ENCODE measurements at regions not wholly inside any gene's neighbourhood (a gene's known extent, or its start where the extent isn't known, plus 50 kb on each side); places are given as distances from the start of the nearest gene placed in this dataset.

DNA sequence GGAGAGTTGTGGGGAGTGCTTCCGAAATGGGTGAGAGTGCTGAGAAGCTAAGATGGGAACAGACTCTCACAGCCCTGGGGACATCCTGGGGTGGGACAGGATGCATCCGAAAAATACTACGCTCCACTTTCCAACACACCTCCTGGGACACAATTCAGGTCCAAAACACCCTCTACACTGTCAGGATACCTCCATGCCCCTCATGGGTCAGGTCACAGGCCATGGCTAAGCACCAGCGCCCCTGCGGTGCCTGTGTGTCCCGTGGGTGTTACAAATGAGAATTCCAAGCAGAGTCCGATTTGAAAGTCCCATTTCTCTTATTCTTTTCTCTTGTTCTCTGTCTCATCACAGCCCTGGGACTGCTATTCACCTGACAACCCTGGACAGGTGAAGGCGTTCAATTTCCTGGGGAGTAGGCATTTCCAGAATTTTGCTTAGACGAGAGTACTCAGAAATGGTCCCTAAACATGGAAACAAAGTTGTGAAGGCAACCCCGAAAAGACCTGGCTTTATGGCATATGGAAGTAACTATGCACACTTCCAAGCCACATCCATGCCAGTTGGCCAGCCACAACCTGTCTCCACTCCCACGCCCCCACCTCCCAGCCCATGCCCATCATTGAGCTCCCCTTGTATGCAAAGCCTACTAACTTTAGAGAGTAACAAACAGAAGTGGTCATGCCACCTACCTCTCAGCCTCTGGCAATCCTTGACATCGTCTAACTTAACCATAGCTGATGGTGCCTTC, 87.9 kb upstream of the ZNF507 start:
- Histone ChIP-seq H3K27me3 (ENCODE audit: control insufficient read depth, insufficient read depth, low read length) (no peaks in the 10 kb centered on the region), H3K36me3 (ENCODE audit: insufficient read depth, low read length) (no peaks in the 10 kb centered on the region), H3K9me3 (replicated peaks; ENCODE audit: low read length) (no peaks in the 10 kb centered on the region), H3K4me2 (ENCODE audit: low read length) (no peak overlapping the region), H3K4me3 (ENCODE audit: low read length) (no peak overlapping the region), H3K4me1 (ENCODE audit: control insufficient read depth, insufficient read depth, low read length) (no peaks in the 10 kb centered on the region), H3K9ac (ENCODE audit: low read depth, low read length) (no peak overlapping the region)

- no peaks in the 10 kb centered on the region for H3K9me3 ChIP-seq (replicated peaks; ENCODE audit: low read length)
- no peak overlapping the region for H3K9ac ChIP-seq (ENCODE audit: low read depth, low read length)
- no peaks in the 10 kb centered on the region for H3K4me1 ChIP-seq (ENCODE audit: control insufficient read depth, insufficient read depth, low read length)
- H3K4me3 ChIP-seq (ENCODE audit: low read length), result no peak overlapping the region
- H3K4me2 ChIP-seq (ENCODE audit: low read length), result no peak overlapping the region
- H3K27me3 ChIP-seq (ENCODE audit: control insufficient read depth, insufficient read depth, low read length), result no peaks in the 10 kb centered on the region
- H3K36me3 ChIP-seq (ENCODE audit: insufficient read depth, low read length), result no peaks in the 10 kb centered on the region
Observed at GRCh38 chr19:32258167-32258566, 87.2 kb upstream of the ZNF507 start.

DNA sequence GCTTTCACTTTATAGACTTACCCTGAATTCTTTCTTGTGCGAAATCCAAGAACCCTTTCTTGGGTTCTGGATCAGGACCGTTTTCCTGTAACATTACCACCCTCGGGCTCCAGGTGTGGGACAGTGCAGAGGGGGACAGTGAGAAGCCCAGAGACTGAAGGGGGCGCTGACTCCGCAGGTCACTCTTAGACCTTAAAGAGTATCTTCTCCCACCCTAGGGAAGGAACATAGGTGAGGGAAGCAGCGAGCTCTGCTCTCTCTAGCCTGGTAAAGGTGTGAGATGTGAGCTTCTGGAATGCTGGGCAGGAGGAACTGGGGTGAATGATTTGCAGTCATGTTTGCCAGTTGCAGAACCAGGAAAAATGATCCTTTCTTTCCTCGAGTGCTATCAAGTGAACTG, 80.8 kb upstream of the ZNF507 start:
- Histone ChIP-seq H3K9me3 (replicated peaks; ENCODE audit: low read length) (no peaks in the 10 kb centered on the region), H3K4me2 (ENCODE audit: low read length) (no peak overlapping the region), H3K9ac (ENCODE audit: low read depth, low read length) (no peak overlapping the region), H3K27me3 (ENCODE audit: control insufficient read depth, insufficient read depth, low read length) (no peaks in the 10 kb centered on the region), H3K4me1 (ENCODE audit: control insufficient read depth, insufficient read depth, low read length) (no peaks in the 10 kb centered on the region), H3K36me3 (ENCODE audit: insufficient read depth, low read length) (no peaks in the 10 kb centered on the region), H3K4me3 (ENCODE audit: low read length) (no peak overlapping the region)

GRCh38 chr19:32265995-32266394, 79.4 kb upstream of the ZNF507 start:
- no peaks in the 10 kb centered on the region for H3K27me3 ChIP-seq (ENCODE audit: control insufficient read depth, insufficient read depth, low read length)
- H3K9ac ChIP-seq (ENCODE audit: low read depth, low read length), result no peak overlapping the region
- H3K4me2 ChIP-seq (ENCODE audit: low read length), result no peak overlapping the region
- H3K4me3 ChIP-seq (ENCODE audit: low read length), result no peak overlapping the region
- H3K9me3 ChIP-seq (replicated peaks; ENCODE audit: low read length), result no peaks in the 10 kb centered on the region
- H3K36me3 ChIP-seq (ENCODE audit: insufficient read depth, low read length), result no peaks in the 10 kb centered on the region
- H3K4me1 ChIP-seq (ENCODE audit: control insufficient read depth, insufficient read depth, low read length), result no peaks in the 10 kb centered on the region

DNA sequence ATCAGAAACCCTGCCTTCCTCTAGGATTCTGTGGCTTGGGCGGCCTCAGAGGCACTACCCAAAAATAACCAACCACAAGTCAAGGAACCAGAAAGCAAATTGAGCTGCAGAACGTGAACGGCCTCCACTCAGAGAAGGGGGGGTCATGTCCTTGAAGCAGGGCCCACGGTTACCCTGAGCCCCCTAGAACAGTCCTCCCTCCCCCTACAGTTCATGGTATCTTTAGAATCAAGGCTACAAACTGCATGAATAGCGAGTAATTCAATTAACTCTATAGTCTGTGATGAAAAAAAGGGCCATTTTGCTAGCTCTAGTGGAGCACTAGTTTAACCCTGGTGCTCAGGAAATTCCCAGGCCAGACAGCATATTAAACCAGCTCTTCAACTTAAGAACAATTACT, 79.0 kb upstream of the ZNF507 start:
- no peaks in the 10 kb centered on the region for H3K27me3 ChIP-seq (ENCODE audit: control insufficient read depth, insufficient read depth, low read length)
- no peaks in the 10 kb centered on the region for H3K36me3 ChIP-seq (ENCODE audit: insufficient read depth, low read length)
- no peak overlapping the region for H3K4me2 ChIP-seq (ENCODE audit: low read length)
- no peak overlapping the region for H3K9ac ChIP-seq (ENCODE audit: low read depth, low read length)
- H3K9me3 ChIP-seq (replicated peaks; ENCODE audit: low read length), result no peaks in the 10 kb centered on the region
- H3K4me3 ChIP-seq (ENCODE audit: low read length), result no peak overlapping the region
- H3K4me1 ChIP-seq (ENCODE audit: control insufficient read depth, insufficient read depth, low read length), result no peaks in the 10 kb centered on the region

DNA sequence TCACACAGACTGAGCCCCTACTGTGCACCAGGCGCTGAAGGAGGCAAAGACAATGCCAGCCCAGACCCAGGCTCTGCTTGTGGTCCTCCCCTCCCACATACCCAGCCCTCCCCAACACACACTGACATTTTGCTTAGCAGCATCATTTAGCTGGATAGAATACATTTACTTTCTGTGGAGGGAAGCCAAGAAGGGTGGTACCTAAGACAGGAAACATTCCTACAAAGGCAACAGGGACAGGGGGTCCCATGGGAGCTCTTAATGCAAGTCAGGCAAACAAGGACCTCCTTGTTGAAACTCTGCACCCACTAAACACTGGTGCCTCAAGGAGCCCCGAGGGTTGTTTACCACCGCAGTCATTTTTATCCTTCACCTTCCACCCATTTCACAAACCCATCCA, 77.0 kb upstream of the ZNF507 start:
- Histone ChIP-seq H3K9me3 (replicated peaks; ENCODE audit: low read length) (no peaks in the 10 kb centered on the region), H3K36me3 (ENCODE audit: insufficient read depth, low read length) (no peaks in the 10 kb centered on the region), H3K27me3 (ENCODE audit: control insufficient read depth, insufficient read depth, low read length) (no peaks in the 10 kb centered on the region), H3K9ac (ENCODE audit: low read depth, low read length) (no peak overlapping the region), H3K4me2 (ENCODE audit: low read length) (no peak overlapping the region), H3K4me3 (ENCODE audit: low read length) (no peak overlapping the region), H3K4me1 (ENCODE audit: control insufficient read depth, insufficient read depth, low read length) (no peaks in the 10 kb centered on the region)

GRCh38 chr19:32269831-32270230, 75.6 kb upstream of the ZNF507 start:
- H3K36me3 ChIP-seq (ENCODE audit: insufficient read depth, low read length), result no peaks in the 10 kb centered on the region
- no peak overlapping the region for H3K9ac ChIP-seq (ENCODE audit: low read depth, low read length)

GRCh38 chr19:32273483-32273882, 71.9 kb upstream of the ZNF507 start:
- no peaks in the 10 kb centered on the region for H3K9me3 ChIP-seq (replicated peaks; ENCODE audit: low read length)
- no peaks in the 10 kb centered on the region for H3K4me1 ChIP-seq (ENCODE audit: control insufficient read depth, insufficient read depth, low read length)
- no peak overlapping the region for H3K4me3 ChIP-seq (ENCODE audit: low read length)
- H3K36me3 ChIP-seq (ENCODE audit: insufficient read depth, low read length), result no peaks in the 10 kb centered on the region
- H3K4me2 ChIP-seq (ENCODE audit: low read length), result no peak overlapping the region
- H3K27me3 ChIP-seq (ENCODE audit: control insufficient read depth, insufficient read depth, low read length), result no peaks in the 10 kb centered on the region
- no peak overlapping the region for H3K9ac ChIP-seq (ENCODE audit: low read depth, low read length)

More at GRCh38 chr19:32269831-32270230, 75.6 kb upstream of the ZNF507 start:
- H3K27me3 ChIP-seq (ENCODE audit: control insufficient read depth, insufficient read depth, low read length), result no peaks in the 10 kb centered on the region
- no peak overlapping the region for H3K4me3 ChIP-seq (ENCODE audit: low read length)
- H3K9me3 ChIP-seq (replicated peaks; ENCODE audit: low read length), result no peaks in the 10 kb centered on the region
- no peak overlapping the region for H3K4me2 ChIP-seq (ENCODE audit: low read length)
- H3K4me1 ChIP-seq (ENCODE audit: control insufficient read depth, insufficient read depth, low read length), result no peaks in the 10 kb centered on the region

GRCh38 chr19:32287086-32287485, 58.3 kb upstream of the ZNF507 start:
- Histone ChIP-seq H3K27me3 (ENCODE audit: control insufficient read depth, insufficient read depth, low read length) (peaks cover 10% of the 10 kb centered on the region), H3K9ac (ENCODE audit: low read depth, low read length) (no peak overlapping the region), H3K4me3 (ENCODE audit: low read length) (no peak overlapping the region), H3K4me2 (ENCODE audit: low read length) (no peak overlapping the region), H3K9me3 (replicated peaks; ENCODE audit: low read length) (no peaks in the 10 kb centered on the region), H3K36me3 (ENCODE audit: insufficient read depth, low read length) (no peaks in the 10 kb centered on the region), H3K4me1 (ENCODE audit: control insufficient read depth, insufficient read depth, low read length) (no peaks in the 10 kb centered on the region)

- no peak overlapping the region for H3K4me3 ChIP-seq (ENCODE audit: low read length)
- no peaks in the 10 kb centered on the region for H3K9me3 ChIP-seq (replicated peaks; ENCODE audit: low read length)
- peak overlapping the region; percentile 66 for H3K4me2 ChIP-seq (ENCODE audit: low read length)
- H3K9ac ChIP-seq (ENCODE audit: low read depth, low read length), result no peak overlapping the region
- H3K27me3 ChIP-seq (ENCODE audit: control insufficient read depth, insufficient read depth, low read length), result peaks cover 10% of the 10 kb centered on the region
- H3K36me3 ChIP-seq (ENCODE audit: insufficient read depth, low read length), result no peaks in the 10 kb centered on the region
- no peaks in the 10 kb centered on the region for H3K4me1 ChIP-seq (ENCODE audit: control insufficient read depth, insufficient read depth, low read length)
Observed at GRCh38 chr19:32287811-32288227, 57.6 kb upstream of the ZNF507 start.

- no peak overlapping the region for H3K4me3 ChIP-seq (ENCODE audit: low read length)
- H3K9me3 ChIP-seq (replicated peaks; ENCODE audit: low read length), result no peaks in the 10 kb centered on the region
- H3K36me3 ChIP-seq (ENCODE audit: insufficient read depth, low read length), result no peaks in the 10 kb centered on the region
- peaks cover 8% of the 10 kb centered on the region for H3K27me3 ChIP-seq (ENCODE audit: control insufficient read depth, insufficient read depth, low read length)
- no peak overlapping the region for H3K4me2 ChIP-seq (ENCODE audit: low read length)
- no peaks in the 10 kb centered on the region for H3K4me1 ChIP-seq (ENCODE audit: control insufficient read depth, insufficient read depth, low read length)
- H3K9ac ChIP-seq (ENCODE audit: low read depth, low read length), result no peak overlapping the region
Observed at GRCh38 chr19:32289566-32290210, 55.7 kb upstream of the ZNF507 start.

- H3K36me3 ChIP-seq (ENCODE audit: insufficient read depth, low read length), result no peaks in the 10 kb centered on the region
- no peaks in the 10 kb centered on the region for H3K9me3 ChIP-seq (replicated peaks; ENCODE audit: low read length)
- H3K27me3 ChIP-seq (ENCODE audit: control insufficient read depth, insufficient read depth, low read length), result peaks cover 5% of the 10 kb centered on the region
- no peaks in the 10 kb centered on the region for H3K4me1 ChIP-seq (ENCODE audit: control insufficient read depth, insufficient read depth, low read length)
- no peak overlapping the region for H3K4me3 ChIP-seq (ENCODE audit: low read length)
- H3K4me2 ChIP-seq (ENCODE audit: low read length), result no peak overlapping the region
- no peak overlapping the region for H3K9ac ChIP-seq (ENCODE audit: low read depth, low read length)
Observed at GRCh38 chr19:32291876-32292275, 53.5 kb upstream of the ZNF507 start.

All from skeletal muscle satellite cell (primary cell).